Panc1 (cell line): ENCODE measurements at regions not wholly inside any gene's neighbourhood (a gene's known extent, or its start where the extent isn't known, plus 50 kb on each side); places are given as distances from the start of the nearest gene placed in this dataset.

Source experiments
- ATAC-seq: fragments of 200-7000 bp; cut with Tn5 transposase; 2 replicates; pipeline ENCODE4 v1.9.1; 2020; ENCODE audit warnings: mild to moderate bottlenecking, moderate library complexity
- BruUV-seq: library from RNA; stranded (reverse); fragments of 400-500 nt; replicated peaks from 2 replicates; lab custom pipeline; 2021; lab: Mats Ljungman, UMichigan
- CTCF ChIA-PET: fragments of 300-600 bp; sonication (Branson Sonifier 250); formaldehyde crosslinking; loops from one replicate; lab custom pipeline; 2022; ENCODE audit warnings: antibody characterized with exemption; lab: Charles Lee
- POLR2A ChIA-PET: fragments of 300-600 bp; sonication (Branson Sonifier 250); formaldehyde crosslinking; loops from one replicate; lab custom pipeline; 2022; ENCODE audit warnings: antibody characterized with exemption; lab: Charles Lee
- DNase-seq: peaks from one replicate; pipeline ENCODE4 v3.0.0-alpha.2; 2010; ENCODE audit warnings: low read depth, low spot score
- H3K27ac ChIP-seq: 2 replicates; pipeline ENCODE4 v1.5.1; 2011; ENCODE audit warnings: mild to moderate bottlenecking, low read length, inconsistent platforms
- H3K27me3 ChIP-seq: fragments of 200-500 bp; sonication (Bioruptor generic); 2 replicates; pipeline ENCODE4 v1.6.0; 2014; ENCODE audit warnings: low read length, inconsistent platforms; ENCODE audit not compliant: control insufficient read depth, insufficient read depth
- H3K36me3 ChIP-seq: fragments of 200-500 bp; sonication (Bioruptor generic); 2 replicates; pipeline ENCODE4 v1.5.1; 2014; ENCODE audit warnings: inconsistent platforms, mild to moderate bottlenecking, low read length, moderate library complexity; ENCODE audit not compliant: control insufficient read depth, insufficient read depth
- H3K4me1 ChIP-seq: 2 replicates; pipeline ENCODE4 v1.5.1; 2011; ENCODE audit warnings: inconsistent platforms, mild to moderate bottlenecking, low read length, moderate library complexity; ENCODE audit not compliant: control insufficient read depth, insufficient read depth
- H3K4me3 ChIP-seq, 2 experiments: 2 replicates each; pipeline ENCODE4 v1.5.1; 2011 to 2012; ENCODE audit warnings: low read depth in 2 of 2, low read length in 2 of 2, mild to moderate bottlenecking in 2 of 2, inconsistent platforms in 1 of 2, moderate library complexity in 1 of 2
- H3K9me3 ChIP-seq: fragments of 200-500 bp; sonication (Bioruptor generic); 2 replicates; pipeline ENCODE4 v1.5.1; 2014; ENCODE audit warnings: low read depth, mild to moderate bottlenecking, inconsistent platforms, low read length, moderate library complexity; ENCODE audit not compliant: control insufficient read depth, insufficient read depth
- CTCF ChIP-seq: fragments of 450-650 bp; IDR thresholded peaks from 2 replicates; pipeline ENCODE4 v1.5.1; 2017; ENCODE audit warnings: mild to moderate bottlenecking
- POLR2AphosphoS5 ChIP-seq: IDR thresholded peaks from 2 replicates; pipeline ENCODE4 v1.6.1; 2012; ENCODE audit warnings: mild to moderate bottlenecking, low read depth, low read length, moderate library complexity
- REST ChIP-seq, 2 experiments: IDR thresholded peaks; 2 replicates each; pipeline ENCODE4 v1.6.1; 2011 to 2012; ENCODE audit warnings: low read depth in 2 of 2, control low read depth in 1 of 2, low read length in 1 of 2, mild to moderate bottlenecking in 1 of 2, moderate library complexity in 1 of 2; ENCODE audit not compliant: insufficient read depth in 1 of 2
- SIN3A ChIP-seq: IDR thresholded peaks from 2 replicates; pipeline ENCODE4 v1.6.1; 2012; ENCODE audit warnings: low read depth, mild to moderate bottlenecking, low read length, moderate library complexity, borderline replicate concordance; ENCODE audit not compliant: insufficient read depth
- TCF7L2 ChIP-seq: IDR thresholded peaks from 2 replicates; pipeline ENCODE4 v1.6.1; 2011; ENCODE audit warnings: mild to moderate bottlenecking, low read depth, low read length, inconsistent platforms
- in situ Hi-C: cut with HindIII; loops from 2 replicates; pipeline ENCODE4 v1.10.0; 2016; ENCODE audit warnings: low sequenced_read_pairs, low pct_unique_long_range_greater_than_20kb
- intact Hi-C: fragments of 100-400 bp; cut with micrococcal nuclease; formaldehyde crosslinking; loops from one replicate; pipeline ENCODE4 v1.10.0; 2022; ENCODE audit not compliant: unreplicated experiment

GRCh38 chr10:129157185-129157584, 309.9 kb upstream of the MGMT start:
- no peaks in the 10 kb centered on the region for H3K9me3 ChIP-seq
- H3K36me3 ChIP-seq = no peaks in the 10 kb centered on the region
- ChIA-PET CTCF (no interaction called here), POLR2A (interaction anchor here (0.6 kb wide), 1 partner anchor 282 kb away, joined by 4 read pairs; no protein-coding TSS in a partner anchor)
- ATAC-seq = no peak
- no TSS peak for BruUV-seq
- no peak for DNase-seq
- H3K27me3 ChIP-seq = no peaks in the 10 kb centered on the region
- in situ Hi-C loops (no loop called here), intact Hi-C loops (no loop called here)
- no peak for TF ChIP-seq SIN3A
- no peak for TF ChIP-seq POLR2AphosphoS5
- TF ChIP-seq CTCF = no peak
- TF ChIP-seq TCF7L2 = no peak
- TF ChIP-seq REST (IDR thresholded peaks at IDR 0.05; ENCODE audit: insufficient read depth in 1 of 2, low read depth in 2 of 2, low read length in 1 of 2) = no peak
- no peaks in the 10 kb centered on the region for H3K4me1 ChIP-seq
- no peak overlapping the region for H3K27ac ChIP-seq
- no peak overlapping the region for H3K4me3 ChIP-seq

GRCh38 chr10:129161150-129161549, 305.9 kb upstream of the MGMT start:
- DNase-seq (peak; percentile 2), ATAC-seq (peak; percentile 70)
- H3K4me1 ChIP-seq = no peaks in the 10 kb centered on the region
- intact Hi-C loops = no loop called here
- no peaks in the 10 kb centered on the region for H3K36me3 ChIP-seq
- ChIA-PET CTCF (no interaction called here), POLR2A (no interaction called here)
- H3K27ac ChIP-seq = no peak overlapping the region
- no TSS peak for BruUV-seq
- no peaks in the 10 kb centered on the region for H3K9me3 ChIP-seq
- no peak overlapping the region for H3K4me3 ChIP-seq
- TF ChIP-seq CTCF = no peak
- TF ChIP-seq SIN3A = no peak
- TF ChIP-seq REST (IDR thresholded peaks at IDR 0.05; ENCODE audit: insufficient read depth in 1 of 2, low read depth in 2 of 2, low read length in 1 of 2) = no peak
- no peak for TF ChIP-seq TCF7L2
- TF ChIP-seq POLR2AphosphoS5 = no peak
- in situ Hi-C loops = no loop called here
- peaks cover 2% of the 10 kb centered on the region for H3K27me3 ChIP-seq
